IMR-90 (cell line): ENCODE measurements at regions not wholly inside any gene's neighbourhood (a gene's known extent, or its start where the extent isn't known, plus 50 kb on each side); places are given as distances from the start of the nearest gene placed in this dataset.

Experiments used
- ATAC-seq: fragments of 200-7000 bp; cut with Tn5 transposase; 2 replicates; pipeline ENCODE4 v1.9.1; 2020; ENCODE audit warnings: low read depth, mild to moderate bottlenecking, moderate library complexity
- BruUV-seq: library from RNA; stranded (reverse); fragments of 400-500 nt; replicated peaks from 2 replicates; lab custom pipeline; 2021; lab: Mats Ljungman, UMichigan
- CTCF ChIA-PET: fragments of 300-600 bp; formaldehyde crosslinking; extraction: SDS; loops from one replicate; lab custom pipeline; 2021; ENCODE audit warnings: antibody characterized with exemption; lab: Yijun Ruan, JAX
- POLR2A ChIA-PET: fragments of 300-600 bp; sonication (Branson Sonifier 250); formaldehyde crosslinking; loops from one replicate; lab custom pipeline; 2022; ENCODE audit warnings: antibody characterized with exemption; ENCODE audit not compliant: unreplicated experiment; lab: Charles Lee
- DNase-seq: peaks from one replicate; pipeline ENCODE4 v3.0.0; 2013
- H2AFZ ChIP-seq: replicated peaks from 2 replicates; pipeline ENCODE3; 2013; ENCODE audit warnings: low read length, mild to moderate bottlenecking; ENCODE audit not compliant: poor library complexity
- H2AK5ac ChIP-seq: 2 replicates; pipeline ENCODE4 v1.6.1; 2013; ENCODE audit warnings: low read depth, low read length, inconsistent platforms
- H2AK9ac ChIP-seq: replicated peaks from 2 replicates; pipeline ENCODE3; 2013; ENCODE audit warnings: mild to moderate bottlenecking, low read depth, low read length, moderate library complexity; ENCODE audit not compliant: poor library complexity
- H2BK120ac ChIP-seq: 2 replicates; pipeline ENCODE4 v1.6.1; 2013; ENCODE audit warnings: low read depth, low read length, inconsistent platforms
- H2BK15ac ChIP-seq: 3 replicates; pipeline ENCODE4 v1.6.1; 2013; ENCODE audit warnings: low read depth, low read length, inconsistent platforms
- H2BK20ac ChIP-seq: 2 replicates; pipeline ENCODE4 v1.6.1; 2013; ENCODE audit warnings: low read depth, mild to moderate bottlenecking, inconsistent platforms, low read length, moderate library complexity
- H2BK5ac ChIP-seq: 2 replicates; pipeline ENCODE4 v1.6.1; 2013; ENCODE audit warnings: mild to moderate bottlenecking, low read depth, low read length, inconsistent platforms; ENCODE audit not compliant: poor library complexity, severe bottlenecking
- H3K14ac ChIP-seq: replicated peaks from 2 replicates; pipeline ENCODE4 v1.6.1; 2013; ENCODE audit warnings: low read depth, low read length, inconsistent platforms
- H3K18ac ChIP-seq: 2 replicates; pipeline ENCODE4 v1.6.1; 2013; ENCODE audit warnings: low read depth, low read length, control low read depth
- H3K23ac ChIP-seq: 2 replicates; pipeline ENCODE4 v1.6.1; 2013; ENCODE audit warnings: low read depth, low read length, inconsistent platforms
- H3K27ac ChIP-seq: 2 replicates; pipeline ENCODE4 v1.5.1; 2013; ENCODE audit warnings: mild to moderate bottlenecking, control low read depth, low read length; ENCODE audit not compliant: insufficient read depth
- H3K27me3 ChIP-seq: 2 replicates; pipeline ENCODE4 v1.6.1; 2013; ENCODE audit warnings: low read length; ENCODE audit not compliant: control insufficient read depth, insufficient read depth
- H3K36me3 ChIP-seq: 2 replicates; pipeline ENCODE4 v1.6.1; 2013; ENCODE audit warnings: low read length, mixed read lengths; ENCODE audit not compliant: control insufficient read depth, insufficient read depth
- H3K4ac ChIP-seq: 2 replicates; pipeline ENCODE4 v1.6.1; 2013; ENCODE audit warnings: low read depth, low read length, inconsistent platforms
- H3K4me1 ChIP-seq: 2 replicates; pipeline ENCODE4 v1.6.1; 2013; ENCODE audit warnings: low read length, mixed read lengths; ENCODE audit not compliant: control insufficient read depth, insufficient read depth
- H3K4me2 ChIP-seq: 2 replicates; pipeline ENCODE4 v1.6.1; 2013; ENCODE audit warnings: low read depth, mild to moderate bottlenecking, control low read depth, low read length, moderate library complexity
- H3K4me3 ChIP-seq: 2 replicates; pipeline ENCODE4 v1.5.1; 2013; ENCODE audit warnings: low read depth, mild to moderate bottlenecking, control low read depth, low read length, moderate library complexity; ENCODE audit not compliant: insufficient read depth
- H3K56ac ChIP-seq: 2 replicates; pipeline ENCODE4 v1.6.1; 2013; ENCODE audit warnings: low read length, inconsistent platforms; ENCODE audit not compliant: insufficient read depth; ENCODE audit errors: extremely low read depth
- H3K79me1 ChIP-seq, 2 experiments: 2 replicates each; pipeline ENCODE4 v1.6.1; 2013; ENCODE audit warnings: low read length in 2 of 2, inconsistent platforms in 1 of 2, low read depth in 1 of 2
- H3K9ac ChIP-seq: 2 replicates; pipeline ENCODE4 v1.6.1; 2013; ENCODE audit warnings: low read depth, low read length, control low read depth
- H3K9me1 ChIP-seq: 2 replicates; pipeline ENCODE4 v1.6.1; 2013; ENCODE audit warnings: low read length, inconsistent platforms; ENCODE audit not compliant: insufficient read depth
- H3K9me3 ChIP-seq: 2 replicates; pipeline ENCODE4 v1.6.1; 2013; ENCODE audit warnings: low read length; ENCODE audit not compliant: control insufficient read depth, insufficient read depth
- H4K20me1 ChIP-seq: 2 replicates; pipeline ENCODE4 v1.6.1; 2013; ENCODE audit warnings: low read length, inconsistent platforms; ENCODE audit not compliant: insufficient read depth
- H4K5ac ChIP-seq: 2 replicates; pipeline ENCODE4 v1.6.1; 2013; ENCODE audit warnings: mild to moderate bottlenecking, low read depth, low read length, control low read depth
- H4K8ac ChIP-seq, 2 experiments: 2 replicates each; pipeline ENCODE4 v1.6.1; 2013; ENCODE audit warnings: low read depth in 2 of 2, low read length in 2 of 2, control low read depth in 1 of 2, inconsistent platforms in 1 of 2
- H4K91ac ChIP-seq: 2 replicates; pipeline ENCODE4 v1.6.1; 2013; ENCODE audit warnings: low read depth, low read length, inconsistent platforms; ENCODE audit not compliant: insufficient read depth
- CHD1 ChIP-seq: IDR thresholded peaks from 2 replicates; pipeline ENCODE4 v1.6.1; 2012; ENCODE audit warnings: low read depth, low read length, improper control_type of control experiment
- FOS ChIP-seq: fragments of 150-350 bp; IDR thresholded peaks from 2 replicates; pipeline ENCODE4 v1.6.1; 2016; ENCODE audit warnings: low read depth, low read length
- MAFK ChIP-seq: IDR thresholded peaks from 2 replicates; pipeline ENCODE4 v1.6.1; 2012; ENCODE audit warnings: low read depth, low read length, improper control_type of control experiment
- MXI1 ChIP-seq: IDR thresholded peaks from 2 replicates; pipeline ENCODE4 v1.6.1; 2012; ENCODE audit warnings: low read depth, mild to moderate bottlenecking, low read length, moderate library complexity, borderline replicate concordance
- NFE2L2 ChIP-seq: fragments of 150-350 bp; IDR thresholded peaks from 2 replicates; pipeline ENCODE4 v1.6.1; 2016; ENCODE audit warnings: low read depth, mild to moderate bottlenecking, low read length
- POLR2A ChIP-seq: IDR thresholded peaks from 2 replicates; pipeline ENCODE4 v1.6.1; 2012; ENCODE audit warnings: mild to moderate bottlenecking, low read depth, low read length
- RAD21 ChIP-seq: IDR thresholded peaks from 2 replicates; pipeline ENCODE4 v1.6.1; 2012; ENCODE audit warnings: low read length, improper control_type of control experiment
- RFX5 ChIP-seq: IDR thresholded peaks from 2 replicates; pipeline ENCODE4 v1.8.0; 2012; ENCODE audit warnings: low read depth, mild to moderate bottlenecking, low read length, moderate library complexity
- WGBS, 2 experiments: methylation state at CpG; one replicate each; pipeline versions ENCODE4 v1.1.5 to v1.1.7; 2013; ENCODE audit warnings: missing lambda C conversion rate in 2 of 2; ENCODE audit not compliant: insufficient read length in 1 of 2; ENCODE audit errors: extremely low coverage in 2 of 2; 5-methylcytosine and 5-hydroxymethylcytosine counted together
- dilution Hi-C: fragments of 300-500 bp; cut with HindIII; formaldehyde crosslinking; loops from one replicate; pipeline ENCODE4 v1.14.3; 2018; ENCODE audit warnings: low sequenced_read_pairs; ENCODE audit not compliant: unreplicated experiment
- in situ Hi-C: fragments of 300-500 bp; cut with MboI; formaldehyde crosslinking; loops from 3 replicates; pipeline ENCODE4 v1.14.3; 2019; ENCODE audit warnings: low sequenced_read_pairs, inconsistent platforms, mixed read lengths
- intact Hi-C: fragments of 100-400 bp; cut with micrococcal nuclease; formaldehyde crosslinking; loops from 2 replicates; pipeline ENCODE4 v1.10.0; 2022
- TF ChIP-seq, protein P1 (sequence below): fragments of 150-350 bp; IDR thresholded peaks from 2 replicates; pipeline ENCODE4 v1.6.1; 2017; ENCODE audit warnings: mild to moderate bottlenecking, antibody characterized with exemption, low read length, low read depth

- CTCF ChIA-PET = no interaction called here
- in situ Hi-C loops = no loop called here
- H3K4me2 ChIP-seq = no peak overlapping the region
These were observed 117.4 kb downstream of the MAT2B start for GRCh38 chr5:163622799-163623198.

More at GRCh38 chr5:163622799-163623198, 117.4 kb downstream of the MAT2B start:
- Histone ChIP-seq H2AFZ (no peak overlapping the region), H3K56ac (no peak overlapping the region), H3K18ac (no peak overlapping the region), H3K36me3 (no peaks in the 10 kb centered on the region), H3K9me3 (no peaks in the 10 kb centered on the region), H3K4me1 (no peaks in the 10 kb centered on the region), H3K9me1 (no peaks in the 10 kb centered on the region), H3K4me3 (no peak overlapping the region), H2AK9ac (no peak overlapping the region), H4K20me1 (no peaks in the 10 kb centered on the region), H3K14ac (no peak overlapping the region), H3K4ac (no peak overlapping the region), H2BK120ac (no peak overlapping the region), H2BK5ac (no peak overlapping the region), H4K91ac (no peak overlapping the region), H3K9ac (no peak overlapping the region), H3K27me3 (no peaks in the 10 kb centered on the region), H2AK5ac (no peak overlapping the region), H3K23ac (no peak overlapping the region), H3K27ac (no peak overlapping the region), H4K5ac (no peak overlapping the region), H4K8ac (no peak overlapping the region), H2BK15ac (no peak overlapping the region), H2BK20ac (no peak overlapping the region), H3K79me1 (no peaks in the 10 kb centered on the region)
- ATAC-seq = no peak
- no peak for TF ChIP-seq RFX5
- no peak for TF ChIP-seq MXI1
- no peak for TF ChIP-seq FOS
- TF ChIP-seq, protein P1, sequence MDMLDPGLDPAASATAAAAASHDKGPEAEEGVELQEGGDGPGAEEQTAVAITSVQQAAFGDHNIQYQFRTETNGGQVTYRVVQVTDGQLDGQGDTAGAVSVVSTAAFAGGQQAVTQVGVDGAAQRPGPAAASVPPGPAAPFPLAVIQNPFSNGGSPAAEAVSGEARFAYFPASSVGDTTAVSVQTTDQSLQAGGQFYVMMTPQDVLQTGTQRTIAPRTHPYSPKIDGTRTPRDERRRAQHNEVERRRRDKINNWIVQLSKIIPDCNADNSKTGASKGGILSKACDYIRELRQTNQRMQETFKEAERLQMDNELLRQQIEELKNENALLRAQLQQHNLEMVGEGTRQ = no peak
- no peak for TF ChIP-seq CHD1
- no peak for TF ChIP-seq RAD21
- TF ChIP-seq NFE2L2 = no peak
- TF ChIP-seq MAFK = no peak
- TF ChIP-seq POLR2A = no peak
- dilution Hi-C loops (no loop called here), intact Hi-C loops (no loop called here)
- POLR2A ChIA-PET = interaction anchor here (0.5 kb wide), 1 partner anchor 182 kb away, joined by 7 read pairs; no protein-coding TSS in a partner anchor
- BruUV-seq = no TSS peak
- no peak for DNase-seq
- WGBS, 2 experiments = no CpG with 5 or more reads among the region's 2 CpGs
